ENCODE measurements at regions not wholly inside any gene's neighbourhood (a gene's known extent, or its start where the extent isn't known, plus 50 kb on each side); places are given as distances from the start of the nearest gene placed in this dataset.
A peak's percentile ranks its signal among the peaks of the same experiment; 100 is the strongest.

- peak; percentile 7 to 48 for DNase-seq
Measured at GRCh38 chr5:67494186-67494855, 297.7 kb upstream of the CD180 start.

- peak; percentile 73 to 74 for DNase-seq
Measured at GRCh38 chr5:67493676-67494075, 297.1 kb upstream of the CD180 start.

DNA sequence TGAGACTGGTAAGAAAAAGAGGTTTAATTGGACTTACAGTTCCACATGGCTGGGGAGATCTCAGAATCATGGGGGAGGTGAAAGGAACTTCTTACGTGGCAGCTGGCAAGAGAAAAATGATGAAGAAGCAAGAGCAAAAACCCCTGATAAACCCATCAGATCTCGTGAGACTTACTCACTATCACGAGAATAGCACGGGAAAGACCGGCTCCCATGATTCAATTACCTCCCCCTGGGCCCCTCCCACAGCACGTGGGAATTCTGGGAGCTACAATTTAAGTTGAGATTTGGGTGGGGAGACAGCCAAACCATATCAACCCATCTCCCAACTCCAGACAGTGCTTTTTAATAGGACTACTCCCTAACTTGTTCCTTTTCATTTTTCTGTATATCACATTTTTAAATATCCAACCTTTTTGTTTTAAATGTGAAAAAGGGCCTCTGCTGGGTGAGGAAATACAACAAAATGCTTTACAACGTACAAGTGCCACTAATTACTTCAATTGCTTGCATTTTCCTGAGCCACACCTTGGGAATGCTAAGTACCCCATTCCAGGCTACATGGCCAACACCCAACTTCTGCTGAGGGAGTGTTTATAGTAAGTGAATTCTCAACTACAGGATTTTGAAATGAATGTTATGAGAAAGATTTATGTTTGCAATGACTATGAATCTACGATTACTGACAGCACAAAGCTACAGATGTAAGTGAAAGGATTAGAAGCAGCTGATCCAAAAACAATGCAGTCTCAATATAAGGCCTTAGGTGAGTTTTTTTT lies 294.1 kb upstream of the CD180 start:
- no peak for DNase-seq

DNA sequence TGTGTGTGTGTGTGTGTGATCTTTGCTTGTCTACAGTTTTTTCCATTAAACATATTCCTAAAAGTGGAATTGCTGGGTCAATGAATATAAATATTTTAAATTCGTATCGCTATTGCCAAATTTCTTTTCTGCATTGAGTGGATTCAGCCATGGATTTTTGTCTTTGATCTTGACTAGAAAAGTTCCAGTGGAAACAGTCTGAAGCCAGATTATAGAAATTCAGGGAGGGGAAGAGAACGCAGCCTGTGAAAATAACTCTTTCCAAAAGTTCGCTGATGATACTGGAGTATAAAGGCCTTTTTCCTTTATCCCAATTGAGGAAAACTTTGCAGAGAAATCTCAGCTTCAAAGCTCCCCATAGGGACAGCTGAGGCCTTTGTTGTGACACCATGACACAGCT lies 292.3 kb upstream of the CD180 start:
- DNase-seq: no peak

DNA sequence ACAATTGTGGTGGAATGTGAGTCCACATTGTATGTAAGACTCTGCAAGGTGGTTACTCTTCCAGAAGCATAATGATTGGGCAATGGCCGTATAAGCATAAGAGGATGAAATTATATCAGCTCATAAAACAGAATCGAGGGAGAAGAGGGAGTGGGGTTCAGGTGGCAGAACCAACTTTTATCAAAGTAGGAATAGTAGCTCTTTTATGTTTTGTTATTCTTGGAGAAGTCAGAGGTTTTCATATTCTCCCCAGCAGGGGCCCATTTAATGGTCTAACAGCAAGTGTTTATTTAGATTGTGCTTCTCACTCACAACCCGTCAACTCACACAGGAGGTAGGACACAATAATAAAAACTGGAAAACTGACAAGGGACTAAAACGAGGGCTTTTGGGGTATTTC lies 291.3 kb upstream of the CD180 start:
- DNase-seq: no peak

- DNase-seq: no peak
Measured at GRCh38 chr5:67483453-67484030, 286.9 kb upstream of the CD180 start.

GRCh38 chr5:67481362-67481761 lies 284.8 kb upstream of the CD180 start:
- DNase-seq: no peak

- no peak for DNase-seq
Measured at GRCh38 chr5:67478337-67478736, 281.7 kb upstream of the CD180 start.

DNA sequence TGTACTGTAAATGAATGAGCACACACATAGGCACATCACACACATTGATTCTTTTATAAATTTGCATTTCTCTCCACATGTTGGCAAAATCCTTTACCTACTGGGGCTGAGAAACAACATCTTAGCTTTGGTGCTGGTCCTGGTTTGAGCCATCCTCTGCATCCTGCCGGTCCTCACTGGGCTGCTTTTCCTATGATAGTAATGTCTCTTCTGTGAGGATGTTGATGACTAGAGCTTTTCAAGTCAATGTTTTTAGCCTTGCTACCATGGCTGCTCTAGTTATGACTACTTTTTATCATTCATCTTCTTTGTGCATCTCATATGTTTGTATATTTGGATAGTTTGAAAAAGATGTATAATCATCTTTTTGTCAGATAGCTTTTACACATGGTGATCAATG lies 280.4 kb upstream of the CD180 start:
- no peak for DNase-seq

DNA sequence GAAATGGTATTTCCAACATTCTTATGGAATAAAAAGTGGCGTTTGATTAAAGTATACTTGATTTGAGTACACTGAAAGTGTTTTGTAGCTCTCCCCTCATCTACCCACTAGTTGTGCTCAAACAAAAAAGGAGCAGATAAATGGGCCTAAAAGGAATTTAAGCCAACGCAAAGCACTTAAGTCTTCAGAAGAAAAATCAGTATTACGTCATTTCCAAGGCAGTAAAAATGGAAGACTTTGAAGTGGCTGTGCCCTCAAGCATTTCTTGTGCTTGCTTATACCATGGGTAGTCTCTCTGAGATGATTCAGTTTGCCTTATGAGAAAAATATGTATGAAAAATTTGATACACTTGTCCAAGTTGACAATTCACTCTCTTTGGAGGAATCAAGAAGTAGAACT lies 279.9 kb upstream of the CD180 start:
- no peak for DNase-seq

DNA sequence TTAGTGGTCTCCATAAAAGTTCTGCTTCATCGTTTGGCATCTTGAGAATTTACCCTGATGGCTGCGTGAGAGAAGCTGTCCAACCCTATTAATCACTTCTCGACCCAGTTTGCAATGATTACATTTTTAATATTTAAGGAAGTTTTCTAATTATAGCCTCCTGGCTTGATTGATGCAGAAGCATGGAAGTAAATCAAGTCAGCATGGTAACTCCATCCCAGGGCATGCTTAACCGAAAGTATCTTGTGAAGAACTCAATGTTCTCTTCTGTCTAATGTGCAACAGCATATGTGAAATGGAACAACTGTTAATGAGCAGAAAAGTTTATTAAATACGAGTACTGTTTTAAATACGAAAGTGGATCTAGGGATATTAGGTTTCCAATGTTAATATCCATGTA lies 278.9 kb upstream of the CD180 start:
- no peak for DNase-seq

DNA sequence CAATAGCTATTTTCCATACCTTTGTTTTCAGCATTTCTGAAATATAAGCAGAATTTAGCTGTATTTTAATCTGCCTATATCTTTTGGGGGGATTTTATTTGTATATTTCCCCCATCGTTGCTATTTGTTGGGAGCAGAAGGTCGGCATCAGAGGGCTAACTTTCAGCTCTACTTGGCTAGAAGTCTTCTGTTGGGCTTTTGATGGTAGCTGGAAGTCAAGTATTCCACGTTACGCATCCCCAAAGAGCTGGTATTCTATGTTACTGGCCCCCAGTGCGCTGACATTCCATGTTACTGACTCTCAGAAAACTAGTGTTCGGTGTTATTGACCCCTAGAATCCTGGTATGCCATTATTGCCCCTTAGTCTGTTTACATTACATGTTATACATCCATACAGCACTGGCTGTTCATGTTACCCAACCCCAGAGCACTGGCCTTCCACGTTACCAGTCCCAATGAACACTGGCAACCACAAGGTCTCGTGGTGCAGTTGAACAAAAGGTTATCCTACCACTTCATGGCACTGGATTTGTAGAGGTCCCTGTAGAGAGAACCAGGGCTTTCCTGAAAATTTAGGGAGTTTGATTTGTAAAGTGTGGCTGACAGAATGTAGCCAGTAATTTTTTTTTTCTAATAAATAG lies 278.1 kb upstream of the CD180 start:
- no peak for DNase-seq

- no peak for DNase-seq
Measured at GRCh38 chr5:67467110-67467509, 270.5 kb upstream of the CD180 start.

DNA sequence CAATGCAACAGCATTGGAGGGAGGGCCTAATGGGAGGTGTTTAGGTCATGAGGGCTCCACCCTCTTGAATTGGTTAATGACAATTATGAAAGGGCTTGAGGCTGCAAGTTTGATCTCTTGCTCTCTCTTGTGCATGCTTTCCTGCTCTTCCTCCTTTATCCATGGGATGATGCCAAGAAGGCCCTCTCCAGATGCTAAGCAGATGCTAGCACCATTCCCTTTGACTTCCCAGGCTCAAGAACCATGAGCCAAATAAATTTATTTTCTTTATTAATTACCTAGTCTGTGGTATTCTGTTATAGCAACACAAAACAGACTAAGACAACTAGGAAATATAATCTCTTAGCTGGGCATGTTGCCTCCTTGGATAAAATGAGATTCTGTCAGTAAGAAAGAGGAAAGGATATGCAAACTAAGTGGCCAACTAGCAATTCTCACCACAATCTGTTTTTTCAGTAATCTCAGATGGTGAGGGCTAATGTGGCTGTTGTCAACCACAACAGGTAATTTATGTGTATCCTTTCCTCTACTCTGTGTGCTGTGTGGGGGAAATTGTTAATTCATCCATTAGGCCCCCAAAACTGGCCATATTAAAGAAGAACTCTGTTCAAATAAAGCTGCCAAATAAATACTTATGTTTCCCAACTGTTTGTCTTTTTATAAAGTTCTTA lies 269.1 kb upstream of the CD180 start:
- DNase-seq: no peak

- no peak for DNase-seq
Measured at GRCh38 chr5:67462147-67462546, 265.5 kb upstream of the CD180 start.

- DNase-seq: no peak
Measured at GRCh38 chr5:67459253-67459652, 262.7 kb upstream of the CD180 start.

DNA sequence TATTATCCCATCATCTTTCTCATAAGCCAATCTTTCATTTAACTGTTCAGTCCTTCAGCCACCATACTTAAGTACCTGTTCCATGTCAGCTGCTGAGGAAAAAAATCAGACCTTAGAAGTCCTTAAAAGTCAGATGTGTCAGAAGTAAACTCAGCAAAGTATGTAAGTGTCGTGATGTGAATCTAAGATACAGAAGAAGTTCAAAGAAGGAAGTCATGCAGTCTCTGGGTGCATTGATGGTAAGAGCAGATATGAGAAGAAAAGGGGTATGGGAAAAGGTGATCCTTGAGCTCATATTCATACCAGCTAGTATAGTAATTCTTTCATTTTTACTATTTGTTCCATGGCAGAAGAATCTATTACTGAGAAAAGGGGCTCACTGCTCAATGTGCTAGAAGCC lies 259.4 kb upstream of the CD180 start:
- no peak for DNase-seq

DNA sequence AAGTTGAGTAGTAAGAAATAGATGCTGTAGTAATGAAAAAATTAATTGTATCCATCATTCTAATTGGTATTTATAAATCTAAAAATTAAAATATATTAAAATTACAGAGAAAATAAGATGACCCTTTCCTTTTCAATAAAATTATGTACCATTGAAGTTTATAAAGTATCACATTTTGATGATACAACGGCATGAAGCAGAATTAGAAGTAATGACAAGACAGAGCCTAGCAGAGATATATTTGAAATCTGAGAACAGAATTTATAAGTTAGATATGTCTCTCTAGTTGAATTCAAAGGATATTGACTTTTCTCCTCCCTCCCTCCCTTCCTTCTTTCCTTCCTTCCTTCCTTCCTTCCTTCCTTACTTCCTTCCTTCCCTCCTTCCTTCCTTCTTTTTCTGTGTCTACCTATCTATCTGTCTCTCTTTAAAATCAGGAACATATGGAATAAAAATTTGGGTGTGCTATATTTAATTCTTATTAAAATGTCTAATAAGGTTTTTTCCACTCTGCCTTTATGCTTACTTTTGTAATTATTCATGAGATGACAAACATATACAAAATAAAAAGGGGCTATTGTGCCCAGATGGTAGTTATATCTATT lies 258.5 kb upstream of the CD180 start:
- no peak for DNase-seq

- DNase-seq: no peak
Measured at GRCh38 chr5:67453111-67453905, 256.7 kb upstream of the CD180 start.

DNA sequence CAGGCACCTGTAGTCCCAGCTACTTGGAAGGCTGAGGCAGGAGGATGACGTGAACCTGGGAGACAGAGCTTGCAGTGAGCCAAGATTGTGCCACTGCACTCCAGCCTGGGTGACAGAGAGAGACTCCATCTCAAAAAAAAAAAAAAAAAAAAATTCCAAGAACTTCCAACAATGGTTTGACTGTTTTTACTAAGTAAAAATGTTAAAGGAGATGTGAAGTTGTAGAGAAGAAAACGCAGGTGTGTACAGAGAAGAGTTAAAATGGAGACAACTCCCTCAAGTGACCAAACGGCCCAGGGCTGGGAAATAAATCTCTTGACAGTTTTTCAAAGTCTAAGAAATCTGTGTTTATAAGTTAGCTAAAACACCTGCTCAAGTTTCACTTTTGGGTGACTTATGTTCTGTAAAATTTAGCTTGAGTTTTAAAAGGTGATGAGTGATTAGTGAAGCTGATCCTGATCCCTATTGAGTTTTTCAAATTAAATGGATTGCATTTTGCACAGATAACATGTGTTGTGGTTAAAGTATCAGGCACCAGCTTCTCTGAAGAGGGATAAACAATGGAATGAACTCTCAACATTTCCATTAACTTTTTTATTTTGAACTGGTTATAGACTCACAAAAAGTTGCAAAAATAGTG lies 255.2 kb upstream of the CD180 start:
- no peak for DNase-seq

DNA sequence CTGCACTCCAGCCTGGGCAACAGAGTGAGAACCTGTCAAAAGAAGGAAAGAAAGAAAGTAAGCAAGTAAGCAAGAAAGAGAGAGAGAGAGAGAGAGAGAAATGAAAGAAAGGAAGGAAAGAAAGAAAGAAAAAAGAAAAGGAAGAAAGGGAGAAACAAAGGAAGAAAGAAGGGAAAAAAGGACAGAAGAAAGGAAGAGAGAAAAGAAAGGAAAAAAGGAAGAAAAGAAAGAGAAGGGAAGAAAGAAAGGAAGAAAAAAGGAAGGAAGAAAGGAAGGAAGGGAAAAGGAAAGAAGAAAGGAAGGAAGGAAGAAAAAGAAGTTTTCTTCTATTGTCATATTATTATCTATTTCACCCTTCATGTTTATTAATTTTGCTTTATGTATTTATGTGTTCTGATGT lies 251.1 kb upstream of the CD180 start:
- DNase-seq: no peak
